HG03432 (cell line): ENCODE measurements at regions not wholly inside any gene's neighbourhood (a gene's known extent, or its start where the extent isn't known, plus 50 kb on each side); places are given as distances from the start of the nearest gene placed in this dataset.

Source experiments
- ATAC-seq: cut with Tn5 transposase; IDR thresholded peaks from one replicate; pipeline ENCODE4 v1.9.1; 2021; ENCODE audit warnings: mild to moderate bottlenecking, moderate library complexity; ENCODE audit not compliant: unreplicated experiment

DNA sequence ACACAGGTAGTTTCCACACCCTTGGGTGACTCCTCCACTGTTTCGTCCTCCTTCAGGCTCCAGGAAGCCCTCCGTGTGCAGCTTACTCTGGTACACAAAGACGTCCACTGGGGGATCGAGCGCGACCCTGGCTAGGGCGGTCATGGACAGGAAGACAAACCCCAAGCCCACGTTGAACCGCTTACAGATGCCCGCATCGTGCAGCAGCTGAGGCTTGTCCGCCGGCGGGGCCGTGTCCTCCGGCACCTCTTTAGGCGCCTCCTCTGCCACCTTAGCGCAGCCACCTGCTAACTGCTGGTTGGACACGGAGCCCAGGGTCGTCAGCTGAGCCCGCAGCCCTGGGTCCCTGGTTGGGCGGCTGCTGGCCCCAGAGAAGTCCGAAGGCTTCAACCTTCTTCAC is 309.0 kb upstream of the BTBD3 start:
- no peak for ATAC-seq

DNA sequence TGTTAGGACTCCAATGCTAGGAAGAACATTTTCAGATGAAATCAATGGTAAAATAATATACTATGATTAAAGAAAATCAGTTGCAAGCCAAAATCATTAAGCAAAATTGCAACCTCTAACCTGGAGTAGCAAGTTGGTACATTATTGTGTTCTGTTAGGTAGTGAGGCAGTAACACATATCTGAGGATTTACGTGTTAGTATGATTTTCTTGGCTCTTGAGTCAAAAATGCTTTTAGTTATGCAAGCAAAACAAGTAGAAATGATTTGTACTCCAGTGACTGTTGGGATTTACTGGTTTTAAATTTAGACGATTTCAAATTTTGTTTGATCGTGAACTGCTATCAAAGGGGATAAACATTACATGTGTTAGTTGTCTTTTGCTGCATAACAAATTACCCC is 293.0 kb upstream of the BTBD3 start:
- ATAC-seq: no peak

DNA sequence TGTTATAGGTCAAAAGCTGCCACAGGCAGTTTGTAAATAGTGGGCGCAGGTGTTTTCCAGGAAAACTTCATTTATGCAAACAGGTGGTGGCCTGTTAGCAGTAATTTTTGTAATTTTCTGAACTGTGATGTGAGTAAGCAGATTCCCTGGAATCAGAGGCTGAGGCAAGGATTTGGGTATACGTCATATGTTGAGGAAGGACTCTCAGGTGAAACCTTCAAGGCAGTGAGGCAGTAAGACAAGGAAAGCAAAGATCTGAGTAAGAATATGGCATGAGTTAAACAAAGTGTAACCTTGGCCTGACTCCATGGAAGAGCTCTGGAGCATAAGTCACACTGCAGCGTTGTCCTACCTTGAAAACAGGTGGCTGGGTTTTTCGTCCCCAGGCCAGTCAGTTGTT is 291.1 kb upstream of the BTBD3 start:
- no peak for ATAC-seq

DNA sequence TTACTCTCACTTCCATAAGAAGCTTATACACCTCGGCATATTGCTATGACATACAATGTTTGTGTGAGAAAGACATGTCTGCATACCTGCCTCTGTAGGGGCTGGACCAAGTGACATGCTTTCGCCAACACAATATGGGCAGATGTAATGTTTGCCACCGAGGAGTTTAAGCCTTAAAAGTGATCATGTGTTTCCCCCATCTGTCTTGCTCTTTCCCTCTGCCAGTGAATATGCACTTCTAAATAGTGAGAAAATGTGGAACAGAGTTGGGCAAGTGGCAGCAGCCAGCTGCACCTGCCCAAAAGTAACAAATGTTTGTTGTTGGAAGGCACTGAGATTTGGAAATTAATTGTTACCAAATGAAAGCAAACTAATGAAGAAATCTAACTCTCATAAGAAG is 274.8 kb upstream of the BTBD3 start:
- ATAC-seq: no peak

DNA sequence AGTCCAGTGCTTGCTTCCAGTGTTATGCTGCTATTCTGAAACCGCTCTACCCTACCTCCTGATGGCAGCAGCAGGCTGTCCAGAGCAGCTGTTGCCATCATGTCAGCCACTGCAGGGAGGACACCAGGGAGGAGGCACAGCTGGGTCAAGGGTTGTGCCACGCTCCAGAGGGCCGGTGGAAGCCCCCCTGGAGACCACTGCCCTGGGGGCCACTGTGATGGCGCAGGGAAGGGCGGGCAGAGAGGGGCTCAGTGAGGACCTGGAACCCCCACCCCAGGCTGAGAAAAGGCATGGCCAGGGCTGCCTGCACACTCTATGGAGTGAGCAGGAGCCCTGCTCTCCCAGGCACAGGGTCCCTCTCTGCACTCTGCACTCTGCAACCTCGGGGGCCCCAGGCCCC is 271.3 kb upstream of the BTBD3 start:
- no peak for ATAC-seq

DNA sequence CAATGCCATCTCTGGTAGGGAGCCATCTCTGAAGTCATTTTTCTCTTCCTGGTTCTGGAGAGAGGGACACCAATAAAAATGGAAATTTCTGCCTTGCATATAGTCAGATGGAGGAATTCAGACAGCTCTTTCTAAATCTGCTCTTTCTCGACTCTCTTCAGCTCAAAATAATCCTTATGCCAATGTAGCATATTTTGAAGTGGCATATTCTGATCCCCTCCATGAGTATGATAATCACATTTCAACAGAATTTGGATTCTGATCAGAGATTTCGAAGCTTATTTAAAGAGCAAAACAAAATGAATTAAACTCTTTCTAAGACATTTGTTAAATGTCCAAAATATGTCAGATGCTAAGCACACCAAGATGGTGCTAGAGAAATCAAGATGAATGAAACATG is 267.1 kb upstream of the BTBD3 start:
- ATAC-seq: no peak

DNA sequence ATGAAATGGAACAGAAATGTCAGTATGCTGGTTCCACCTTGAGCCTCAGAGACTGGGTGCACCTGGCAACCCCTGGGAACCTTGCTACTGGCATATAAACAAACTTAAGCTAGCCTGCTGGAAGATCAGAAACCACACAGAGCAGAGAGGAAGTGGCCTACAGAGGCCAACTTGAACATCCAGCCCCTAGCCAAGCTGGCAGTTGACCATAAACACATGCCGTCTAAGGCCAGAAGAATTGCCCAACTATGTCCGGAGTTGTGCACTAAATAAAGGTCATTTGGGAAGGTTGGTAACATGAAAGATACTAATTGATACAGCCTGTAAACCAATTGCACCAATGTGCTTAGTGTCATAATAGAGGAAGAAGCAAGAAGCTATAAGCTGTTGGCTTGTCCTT is 266.6 kb upstream of the BTBD3 start:
- no peak for ATAC-seq

DNA sequence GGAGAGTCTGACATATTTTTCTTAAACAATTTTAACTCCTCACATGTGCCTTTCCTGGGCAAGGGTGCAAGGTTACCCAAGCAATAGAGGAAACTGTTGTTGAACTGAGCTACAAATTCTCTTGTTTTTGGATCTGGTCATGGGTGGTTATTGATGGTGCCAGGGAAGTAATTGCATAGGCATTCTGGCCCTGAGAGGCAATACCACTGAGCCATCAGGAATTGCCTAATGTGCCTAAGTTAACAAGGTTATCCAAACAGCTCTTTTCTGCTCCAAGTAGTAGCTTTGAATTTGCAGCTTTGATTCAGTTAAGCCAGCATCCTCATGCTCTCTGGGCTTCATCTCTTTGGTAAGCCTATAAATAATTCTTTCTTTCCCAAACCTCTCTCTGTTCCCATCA is 266.0 kb upstream of the BTBD3 start:
- no peak for ATAC-seq

DNA sequence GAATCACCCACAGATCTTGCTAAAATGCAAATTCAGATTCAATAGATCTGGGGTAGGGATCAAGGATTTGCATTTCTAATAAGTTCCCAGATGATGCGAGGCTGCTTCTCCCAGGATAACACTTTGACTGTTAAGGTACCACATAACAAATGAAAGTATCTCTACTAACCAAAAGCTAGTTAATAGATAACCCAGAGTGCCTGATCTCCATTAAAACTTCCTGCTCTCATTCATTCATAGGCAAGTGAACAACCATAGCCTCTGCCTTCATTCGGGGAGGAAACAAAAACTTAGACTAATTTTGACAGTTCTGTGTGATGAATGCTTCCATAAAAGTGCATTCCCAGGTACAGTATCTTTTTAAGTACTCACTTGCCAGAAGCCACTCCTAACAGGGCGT is 265.6 kb upstream of the BTBD3 start:
- ATAC-seq: no peak

DNA sequence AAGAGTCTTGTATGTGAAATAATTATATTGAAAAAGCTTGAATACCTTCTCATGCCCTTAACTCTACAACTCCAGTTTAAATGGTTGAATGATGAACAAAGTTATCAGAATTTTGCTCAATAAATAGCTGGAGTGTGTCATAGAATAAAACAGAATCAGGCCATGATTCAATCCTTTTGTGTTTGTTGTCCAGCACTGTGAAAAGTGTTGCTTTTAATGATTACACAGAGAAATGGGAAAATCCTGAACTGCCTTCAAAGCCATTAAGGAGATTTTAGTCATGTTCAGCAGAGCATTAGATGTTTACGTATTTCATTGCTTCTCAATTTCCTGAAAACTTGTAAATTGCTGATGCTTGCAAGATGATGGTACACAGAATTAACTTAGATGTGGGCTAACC is 262.9 kb upstream of the BTBD3 start:
- no peak for ATAC-seq

DNA sequence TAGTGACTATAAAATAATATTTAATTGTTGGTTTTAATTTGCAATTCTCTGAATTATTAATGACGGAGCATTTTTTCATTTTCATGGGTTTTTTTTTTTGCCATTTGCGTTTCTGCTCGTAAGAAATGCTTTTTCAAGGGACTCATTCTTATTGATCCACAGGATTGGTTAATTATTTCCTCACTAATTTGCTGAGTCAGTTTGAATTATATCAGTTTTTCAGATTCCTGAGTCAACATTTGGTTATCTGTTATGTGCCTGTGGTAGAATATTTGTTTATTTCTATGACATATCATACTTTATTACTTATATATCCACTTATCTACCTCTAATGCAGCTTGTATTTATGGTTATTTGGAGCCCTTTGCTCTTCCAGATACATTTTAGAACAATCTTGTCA is 257.0 kb upstream of the BTBD3 start:
- no peak for ATAC-seq

DNA sequence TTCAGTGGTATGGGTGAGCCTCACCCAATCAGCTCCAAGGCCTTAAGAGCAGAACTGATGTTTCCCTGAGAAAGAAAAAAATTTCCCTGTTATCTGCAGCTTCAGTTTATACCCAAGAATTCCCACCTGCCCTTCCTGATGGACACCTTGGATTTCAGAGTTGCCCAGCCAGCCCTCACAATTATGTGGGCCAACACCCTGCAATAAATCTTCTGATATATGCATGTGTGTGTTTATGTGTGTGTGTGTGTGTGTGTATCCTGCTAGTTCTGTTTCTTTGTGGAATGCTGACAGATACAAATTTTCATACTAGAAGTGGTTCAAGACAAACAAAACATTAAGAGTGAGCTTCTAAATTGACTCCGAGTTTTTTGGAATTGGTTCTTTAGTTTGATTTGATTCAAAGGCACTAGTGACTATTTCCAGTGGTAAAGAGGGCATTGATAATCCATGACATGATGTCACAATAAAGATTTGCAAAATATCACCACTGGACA is 246.6 kb upstream of the BTBD3 start:
- ATAC-seq: no peak

DNA sequence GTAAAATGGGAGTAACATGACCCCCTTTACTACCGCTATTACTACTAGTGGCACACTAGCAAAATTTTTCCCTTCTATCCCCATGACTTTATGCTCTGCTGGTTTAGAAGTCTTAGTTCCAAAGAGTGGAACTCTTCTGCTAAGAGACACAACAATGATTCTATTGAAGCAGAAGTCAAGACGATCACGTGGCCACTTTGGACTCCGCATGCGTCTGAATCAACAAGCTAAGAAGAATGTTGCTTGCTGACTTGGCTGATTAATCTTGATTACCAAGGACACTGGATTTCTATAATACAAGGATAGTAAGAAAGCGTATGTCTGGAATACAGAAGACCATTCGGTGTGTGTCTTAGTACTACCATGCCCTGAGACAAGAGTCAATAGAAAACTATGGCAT is 244.7 kb upstream of the BTBD3 start:
- no peak for ATAC-seq

DNA sequence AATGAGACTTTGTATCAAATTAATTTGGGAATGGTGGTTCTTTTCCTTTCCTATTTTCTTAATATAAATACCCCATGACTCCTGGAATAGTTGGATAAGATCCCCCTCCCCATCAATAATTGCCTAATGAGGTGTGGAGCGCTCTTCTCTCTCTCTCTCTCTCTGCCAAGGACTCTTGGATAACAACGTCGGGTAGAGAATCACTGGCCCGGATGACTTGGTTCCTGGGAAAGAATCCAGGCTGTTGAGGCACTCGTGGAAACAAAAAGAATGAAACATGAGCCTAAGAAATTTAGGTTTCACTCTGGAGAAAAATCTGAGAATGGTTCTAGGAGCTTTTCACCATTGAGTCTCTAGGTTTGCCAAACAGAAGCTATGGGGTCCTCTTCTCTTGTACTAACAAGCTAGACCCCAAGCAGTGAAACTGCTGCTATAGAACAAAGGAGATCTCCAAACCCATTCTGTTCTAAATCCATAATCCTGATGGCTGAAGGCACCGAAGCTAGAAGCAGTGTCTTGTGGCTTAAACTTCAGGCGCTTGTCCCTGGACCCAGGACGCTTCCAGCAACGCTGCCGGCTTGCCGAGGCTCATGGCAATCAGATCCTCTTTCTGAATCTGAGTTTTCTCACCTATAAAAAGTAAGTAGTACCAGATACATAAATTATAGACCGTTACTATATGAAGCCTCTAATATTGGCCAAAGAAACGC is 241.6 kb upstream of the BTBD3 start:
- ATAC-seq: no peak

DNA sequence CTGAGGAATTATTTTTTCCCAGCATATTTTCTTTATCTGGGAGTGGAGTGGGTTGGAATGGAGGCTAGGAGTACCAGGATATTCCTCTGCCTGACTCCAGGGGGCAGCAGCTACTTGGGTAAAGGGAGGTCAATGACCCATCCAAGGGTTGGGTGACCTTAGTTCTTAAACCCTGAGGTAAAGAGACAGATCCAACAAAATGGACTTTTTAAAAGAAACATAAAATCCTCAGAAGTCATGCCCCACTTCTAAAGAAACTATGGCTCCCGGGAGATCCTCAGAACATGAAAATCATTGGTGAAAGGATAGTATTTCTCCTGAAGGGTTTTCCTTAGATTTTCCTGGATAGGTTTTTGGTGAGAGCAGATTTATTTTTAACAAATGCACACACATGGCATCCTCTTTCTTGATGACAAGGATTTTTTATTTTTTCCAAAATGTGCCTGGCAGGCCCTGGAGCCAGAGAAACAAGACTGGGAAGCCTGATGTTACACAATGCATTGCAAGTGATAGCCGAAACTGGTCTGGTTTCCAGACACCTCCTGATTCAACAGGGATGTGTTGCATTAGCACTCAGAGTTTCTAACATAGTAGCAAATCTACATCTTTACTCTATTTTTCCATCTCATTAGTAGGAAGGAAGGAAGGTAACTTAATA is 240.9 kb upstream of the BTBD3 start:
- peak; percentile 67 for ATAC-seq

DNA sequence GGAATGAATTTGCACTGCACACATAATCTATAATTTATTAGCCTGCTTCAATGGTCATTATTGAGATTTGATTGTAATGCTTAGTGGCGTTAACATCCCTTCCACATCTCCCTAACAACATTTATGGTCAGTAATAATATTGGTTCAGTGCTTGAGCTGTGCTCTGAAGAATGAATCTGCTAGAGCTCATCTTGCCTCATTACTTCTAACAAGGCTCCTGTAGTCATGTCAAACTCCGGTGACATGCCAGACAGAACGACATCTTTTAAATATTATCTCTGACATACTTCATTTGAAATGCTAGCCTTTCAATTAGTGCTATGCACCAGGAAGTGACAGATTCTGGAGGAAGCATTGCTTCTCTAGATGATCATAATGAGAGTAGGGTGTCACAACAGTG is 240.3 kb upstream of the BTBD3 start:
- no peak for ATAC-seq

DNA sequence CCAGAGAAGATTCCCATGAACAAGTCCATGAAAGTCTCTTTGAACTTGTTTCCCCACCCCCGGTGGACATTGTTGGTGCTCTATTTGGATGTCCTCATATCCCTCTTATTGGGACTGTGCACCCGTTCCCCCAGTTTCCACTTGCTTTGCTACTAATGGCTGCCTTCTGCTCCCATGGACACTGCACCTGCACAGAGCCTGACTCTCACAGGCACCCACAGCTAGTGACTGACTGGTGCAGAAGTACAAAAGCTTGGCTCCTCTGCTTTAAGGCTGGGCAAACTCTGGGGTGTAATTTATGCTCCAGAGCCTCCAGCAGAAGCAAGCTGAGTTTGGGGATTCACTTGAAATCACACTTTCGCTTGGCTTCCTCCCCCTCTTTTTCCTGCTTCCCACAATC is 239.9 kb upstream of the BTBD3 start:
- ATAC-seq: no peak

DNA sequence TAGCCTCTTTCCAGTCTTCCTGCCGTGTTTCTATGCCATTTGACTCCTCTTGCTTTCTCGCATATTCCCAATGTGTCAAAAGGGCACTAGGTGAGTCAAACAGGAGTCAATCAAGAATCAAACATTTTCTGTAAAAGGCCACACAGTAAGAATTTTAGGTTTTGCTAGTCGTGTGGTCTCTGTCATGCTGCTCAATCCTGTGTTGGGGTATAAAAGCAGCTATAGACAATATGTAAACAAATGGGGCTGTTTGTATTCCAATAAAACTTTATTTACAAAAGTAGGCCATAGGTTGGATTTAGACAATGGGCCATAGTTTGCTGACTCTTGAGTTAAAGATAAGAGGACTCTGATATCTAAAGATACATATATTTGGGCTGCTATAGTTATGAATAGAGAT is 235.4 kb upstream of the BTBD3 start:
- no peak for ATAC-seq

DNA sequence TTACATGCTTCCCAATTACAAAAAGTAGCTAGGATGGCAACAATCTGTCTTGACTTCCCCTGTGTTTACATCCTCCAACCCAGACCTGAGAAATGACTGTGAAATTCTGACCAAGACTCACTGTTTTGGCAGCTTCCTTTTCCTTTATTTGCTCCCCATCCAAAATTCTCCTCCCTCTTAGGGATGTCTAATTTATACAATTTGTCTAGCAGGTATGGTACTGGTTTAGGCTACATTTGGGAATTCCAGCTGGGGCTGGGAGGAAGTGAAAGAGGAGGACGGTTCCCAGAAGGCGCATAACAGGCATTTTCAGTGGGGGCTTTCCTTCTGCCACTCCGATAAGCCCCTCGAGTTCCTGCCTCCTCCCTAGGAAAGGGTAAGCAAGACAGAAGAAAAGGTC is 231.5 kb upstream of the BTBD3 start:
- no peak for ATAC-seq

DNA sequence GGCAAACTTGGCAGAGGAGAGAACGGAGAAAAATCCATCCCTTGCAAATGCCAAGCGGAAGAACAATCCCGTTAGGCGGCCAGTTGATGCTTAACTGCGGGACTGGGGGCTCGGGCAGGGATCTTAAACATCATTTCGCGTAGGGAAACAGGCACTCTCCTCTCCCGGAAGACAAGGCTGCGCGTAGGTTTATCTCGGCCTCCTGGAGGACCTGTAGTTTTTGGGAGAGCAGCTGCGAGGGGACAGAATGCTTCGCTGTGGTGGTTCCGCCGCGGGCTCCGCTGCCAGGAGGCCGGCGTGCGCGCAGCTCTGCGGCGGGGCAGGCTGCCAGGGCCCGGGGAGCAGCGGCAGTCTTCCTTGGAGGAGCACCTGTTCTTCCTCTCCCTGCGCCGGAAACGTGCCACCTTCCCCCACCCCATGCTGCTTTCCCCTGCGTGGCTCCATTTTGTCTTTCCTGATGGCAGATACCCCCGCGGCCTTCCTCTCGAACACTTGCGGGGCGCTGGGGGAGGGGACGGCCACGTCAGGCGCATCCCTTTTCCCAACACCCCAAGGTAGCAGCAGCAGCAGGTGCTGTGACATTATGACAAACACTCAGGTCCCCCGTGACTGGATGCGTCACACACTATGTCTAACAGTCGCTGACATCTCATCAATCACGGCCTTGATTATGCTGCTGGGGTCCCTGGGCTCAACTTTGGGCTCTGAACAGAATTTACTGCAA is 230.7 kb upstream of the BTBD3 start:
- no peak for ATAC-seq

DNA sequence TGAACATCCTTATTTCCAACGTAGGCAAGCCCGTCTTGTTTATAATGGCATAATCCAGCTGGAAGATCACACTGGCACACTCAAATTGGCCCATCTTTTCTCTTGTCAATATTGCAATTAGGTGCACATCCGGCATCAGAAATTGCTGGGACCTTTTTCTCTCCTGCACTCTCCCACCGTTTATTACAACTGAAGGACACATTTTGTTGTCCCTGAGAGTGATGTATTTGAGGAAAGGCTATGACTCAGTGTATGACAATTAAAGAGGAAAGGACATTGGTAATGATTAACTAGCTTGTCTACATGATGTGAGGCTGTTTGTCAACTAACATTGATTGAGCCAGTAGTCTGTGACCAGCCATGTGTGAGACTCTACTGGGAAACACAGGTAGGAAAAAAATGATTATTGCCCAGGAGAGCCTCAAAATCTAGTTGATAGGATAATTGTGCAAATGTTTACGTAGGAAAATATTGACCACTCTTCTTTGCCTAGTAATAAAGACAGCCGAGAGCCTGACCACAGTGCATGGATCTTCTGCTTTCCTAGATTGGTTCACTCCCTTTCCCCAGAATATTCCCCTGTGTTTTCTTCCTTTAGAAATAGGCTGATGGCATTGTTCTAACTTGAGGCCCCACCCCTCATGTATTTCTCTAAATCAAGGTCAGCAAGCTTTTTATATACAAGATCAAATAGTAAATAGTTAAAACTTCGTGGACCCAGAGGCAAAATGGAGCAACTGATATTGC is 230.0 kb upstream of the BTBD3 start:
- ATAC-seq: no peak
